Esophagus muscularis mucosa (tissue), 4 donors: ENCODE measurements at regions not wholly inside any gene's neighbourhood (a gene's known extent, or its start where the extent isn't known, plus 50 kb on each side); places are given as distances from the start of the nearest gene placed in this dataset.

Experiments used
- DNase-seq: peaks from one replicate; pipeline ENCODE4 v3.0.0-alpha.2; 2017; ENCODE audit errors: extremely low spot score
- H3K27ac ChIP-seq, 4 donors: fragments of 200-600 bp; sonication (generic); replicated peaks in 1 of 4; 1 replicate in 3 of 4; 2 replicates in 1 of 4; pipeline ENCODE4 v1.5.1; 2016 to 2019; ENCODE audit warnings: mild to moderate bottlenecking in 1 of 4
- H3K27me3 ChIP-seq, 4 donors: fragments of 200-600 bp; sonication (generic); one replicate each; pipeline versions ENCODE4 v1.5.1 to v1.6.0; 2016 to 2019
- H3K36me3 ChIP-seq, 4 donors: fragments of 200-600 bp; sonication (generic); one replicate each; pipeline ENCODE4 v1.5.1; 2016 to 2019
- H3K4me1 ChIP-seq, 4 donors: fragments of 200-600 bp; sonication (generic); one replicate each; pipeline ENCODE4 v1.5.1; 2016 to 2019
- H3K4me3 ChIP-seq, 4 donors: fragments of 200-600 bp; sonication (generic); 1 replicate in 2 of 4; 2 replicates in 2 of 4; pipeline ENCODE4 v1.5.1; 2016 to 2019; ENCODE audit warnings: mild to moderate bottlenecking in 4 of 4, moderate library complexity in 1 of 4
- H3K9me3 ChIP-seq, 4 donors: fragments of 200-600 bp; sonication (generic); 1 replicate in 3 of 4; 2 replicates in 1 of 4; pipeline ENCODE4 v1.5.1; 2016 to 2019
- EP300 ChIP-seq: sonication (generic); formaldehyde crosslinking; IDR thresholded peaks from one replicate; pipeline ENCODE4 v1.6.1; 2017; ENCODE audit warnings: antibody characterized with exemption
- POLR2A ChIP-seq: fragments of 450-650 bp; IDR thresholded peaks from one replicate; pipeline ENCODE4 v1.6.1; 2017; ENCODE audit warnings: antibody characterized with exemption, moderate library complexity, mild to moderate bottlenecking, low read depth
- POLR2AphosphoS5 ChIP-seq, 2 donors: sonication (generic); formaldehyde crosslinking; IDR thresholded peaks; one replicate each; pipeline ENCODE4 v1.6.1; 2017; ENCODE audit warnings: antibody characterized with exemption in 2 of 2
- WGBS: methylation state at CpG from one replicate; pipeline ENCODE4 v1.1.5; 2018; 5-methylcytosine and 5-hydroxymethylcytosine counted together
- intact Hi-C: fragments of 100-400 bp; cut with DNase I; formaldehyde crosslinking; loops from one replicate; pipeline ENCODE4 v1.15.1; 2023
- TF ChIP-seq, protein P1 (sequence below), 3 experiments: fragments of 200-600 bp in 2 of 3; fragments of 450-650 bp in 1 of 3; sonication (generic) in 2 of 3; IDR thresholded peaks; one replicate each; pipeline ENCODE4 v1.5.1; 2017 to 2019; ENCODE audit warnings: antibody characterized with exemption in 3 of 3, mild to moderate bottlenecking in 2 of 3, moderate library complexity in 1 of 3

DNA sequence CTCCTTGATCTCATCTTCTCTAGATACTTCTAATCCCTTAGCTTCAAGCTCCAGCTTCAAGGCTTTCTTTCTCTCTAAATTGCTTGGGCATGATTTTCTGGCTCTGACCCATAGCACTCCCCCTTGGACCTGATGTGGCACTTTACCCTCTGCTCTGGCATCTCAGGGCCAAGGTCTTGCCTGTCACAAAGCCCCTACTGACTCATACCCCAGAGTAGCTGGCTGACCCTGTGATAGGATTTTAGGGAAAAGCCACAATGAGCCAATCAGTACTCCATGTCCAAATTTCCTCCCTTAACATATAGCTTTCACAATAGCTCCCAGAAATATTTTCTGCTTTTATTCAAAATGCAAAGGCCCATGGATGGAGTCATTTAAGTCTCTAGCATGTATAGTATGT, 488.7 kb upstream of the SPRED2 start:
- TF ChIP-seq, protein P1, sequence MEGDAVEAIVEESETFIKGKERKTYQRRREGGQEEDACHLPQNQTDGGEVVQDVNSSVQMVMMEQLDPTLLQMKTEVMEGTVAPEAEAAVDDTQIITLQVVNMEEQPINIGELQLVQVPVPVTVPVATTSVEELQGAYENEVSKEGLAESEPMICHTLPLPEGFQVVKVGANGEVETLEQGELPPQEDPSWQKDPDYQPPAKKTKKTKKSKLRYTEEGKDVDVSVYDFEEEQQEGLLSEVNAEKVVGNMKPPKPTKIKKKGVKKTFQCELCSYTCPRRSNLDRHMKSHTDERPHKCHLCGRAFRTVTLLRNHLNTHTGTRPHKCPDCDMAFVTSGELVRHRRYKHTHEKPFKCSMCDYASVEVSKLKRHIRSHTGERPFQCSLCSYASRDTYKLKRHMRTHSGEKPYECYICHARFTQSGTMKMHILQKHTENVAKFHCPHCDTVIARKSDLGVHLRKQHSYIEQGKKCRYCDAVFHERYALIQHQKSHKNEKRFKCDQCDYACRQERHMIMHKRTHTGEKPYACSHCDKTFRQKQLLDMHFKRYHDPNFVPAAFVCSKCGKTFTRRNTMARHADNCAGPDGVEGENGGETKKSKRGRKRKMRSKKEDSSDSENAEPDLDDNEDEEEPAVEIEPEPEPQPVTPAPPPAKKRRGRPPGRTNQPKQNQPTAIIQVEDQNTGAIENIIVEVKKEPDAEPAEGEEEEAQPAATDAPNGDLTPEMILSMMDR (IDR thresholded peaks at IDR 0.05): no peak
- H3K36me3 ChIP-seq: no peaks in the 10 kb centered on the region
- no peaks in the 10 kb centered on the region for H3K27me3 ChIP-seq
- intact Hi-C loops: no loop called here
- H3K27ac ChIP-seq: no peak overlapping the region
- H3K4me3 ChIP-seq: no peak overlapping the region
- no peak for DNase-seq
- H3K4me1 ChIP-seq: no peaks in the 10 kb centered on the region
- H3K9me3 ChIP-seq: no peaks in the 10 kb centered on the region

DNA sequence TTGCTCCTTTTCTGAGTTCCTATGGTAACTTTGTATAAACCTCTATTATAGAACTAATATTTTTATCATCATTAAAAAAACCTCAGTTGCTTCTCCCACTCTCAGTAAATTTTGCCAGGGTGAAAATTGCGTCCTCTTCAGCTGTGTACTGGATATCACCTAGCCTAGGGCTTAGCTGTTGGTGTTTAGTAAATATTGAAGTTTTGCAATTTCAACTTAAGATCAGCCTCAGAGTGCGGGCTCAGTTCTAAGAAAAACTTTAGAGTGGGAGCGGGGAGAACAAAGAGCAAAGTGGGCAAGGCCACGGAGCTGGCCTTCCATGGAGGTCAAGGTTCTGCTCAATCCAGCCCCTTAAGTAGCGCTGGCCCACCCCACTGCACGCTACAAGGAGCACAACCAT, 488.3 kb upstream of the SPRED2 start:
- intact Hi-C loops: no loop called here
- WGBS: 90% methylated on average over 6 of the region's 6 CpGs
- Histone ChIP-seq H3K9me3 (no peaks in the 10 kb centered on the region), H3K27ac (no peak overlapping the region), H3K4me1 (no peaks in the 10 kb centered on the region), H3K4me3 (no peak overlapping the region), H3K36me3 (no peaks in the 10 kb centered on the region), H3K27me3 (no peaks in the 10 kb centered on the region)
- DNase-seq: no peak
- TF ChIP-seq, protein P1 (IDR thresholded peaks at IDR 0.05): no peak
- TF ChIP-seq POLR2A (no peak), POLR2AphosphoS5 (IDR thresholded peaks at IDR 0.05) (no peak), EP300 (no peak)

DNA sequence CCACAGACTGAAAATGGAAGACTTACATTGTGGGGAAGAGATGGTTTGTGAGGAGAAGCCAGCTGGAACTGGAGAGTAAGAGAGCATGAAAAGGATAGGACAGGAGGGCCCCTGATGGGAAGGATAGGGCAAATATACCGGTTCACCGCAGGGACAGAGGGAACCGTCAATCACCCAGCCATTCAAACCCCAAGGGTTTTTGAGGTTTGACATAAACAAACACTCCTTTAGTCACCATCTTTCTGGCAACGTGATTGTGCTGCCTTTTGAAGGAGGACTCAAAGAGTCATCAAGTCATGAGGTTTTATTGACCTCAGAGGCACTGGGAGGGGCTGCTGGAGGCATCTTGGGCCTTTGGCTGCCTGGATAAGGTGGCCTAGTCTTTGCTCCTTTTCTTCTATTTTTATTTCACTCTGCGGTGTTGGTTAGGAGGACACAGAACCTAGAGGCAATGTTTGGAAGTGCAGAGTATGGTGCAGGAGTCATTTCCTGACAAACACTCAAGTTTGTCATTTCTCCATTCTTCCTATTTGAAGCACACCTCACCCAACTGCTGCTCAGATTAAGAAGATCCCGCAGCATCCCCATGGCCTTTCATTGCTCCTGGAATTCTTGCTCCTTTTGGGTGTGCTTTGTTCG, 487.3 kb upstream of the SPRED2 start:
- Histone ChIP-seq H3K4me1 (no peaks in the 10 kb centered on the region), H3K9me3 (no peaks in the 10 kb centered on the region), H3K36me3 (no peaks in the 10 kb centered on the region), H3K27ac (no peak overlapping the region), H3K27me3 (no peaks in the 10 kb centered on the region), H3K4me3 (no peak overlapping the region)
- DNase-seq: no peak
- 75% methylated on average over 7 of the region's 7 CpGs for WGBS
- TF ChIP-seq EP300 (no peak), POLR2AphosphoS5 (IDR thresholded peaks at IDR 0.05) (no peak), POLR2A (no peak)
- TF ChIP-seq, protein P1 (IDR thresholded peaks at IDR 0.05): no peak
- intact Hi-C loops: no loop called here

DNA sequence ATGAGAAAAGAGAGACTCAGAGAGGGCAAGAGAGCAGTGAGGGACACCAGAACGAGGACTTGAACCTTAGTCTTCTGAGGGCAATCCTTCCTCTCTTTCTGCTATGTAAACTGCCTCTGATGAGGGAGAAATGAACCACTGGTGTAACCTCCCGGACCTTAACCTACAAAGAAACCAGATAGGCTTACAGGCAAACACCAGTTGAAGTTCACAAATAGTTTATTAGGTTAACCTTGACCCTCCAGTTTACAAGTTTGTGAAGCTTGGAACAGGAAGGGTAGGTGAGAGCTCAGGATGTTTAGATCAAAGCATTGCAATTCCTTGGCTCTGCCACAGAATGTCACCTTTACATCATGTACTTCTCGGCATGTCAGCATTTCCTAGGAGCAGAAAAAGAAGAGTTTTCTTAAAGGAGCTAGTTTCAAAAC, 486.4 kb upstream of the SPRED2 start:
- Histone ChIP-seq H3K4me1 (no peaks in the 10 kb centered on the region), H3K36me3 (no peaks in the 10 kb centered on the region), H3K9me3 (no peaks in the 10 kb centered on the region), H3K27me3 (no peaks in the 10 kb centered on the region), H3K27ac (no peak overlapping the region), H3K4me3 (no peak overlapping the region)
- 84% methylated on average over 3 of the region's 3 CpGs for WGBS
- TF ChIP-seq POLR2A (no peak), POLR2AphosphoS5 (IDR thresholded peaks at IDR 0.05) (no peak), EP300 (no peak)
- TF ChIP-seq, protein P1 (IDR thresholded peaks at IDR 0.05): no peak
- no peak for DNase-seq
- intact Hi-C loops: no loop called here

DNA sequence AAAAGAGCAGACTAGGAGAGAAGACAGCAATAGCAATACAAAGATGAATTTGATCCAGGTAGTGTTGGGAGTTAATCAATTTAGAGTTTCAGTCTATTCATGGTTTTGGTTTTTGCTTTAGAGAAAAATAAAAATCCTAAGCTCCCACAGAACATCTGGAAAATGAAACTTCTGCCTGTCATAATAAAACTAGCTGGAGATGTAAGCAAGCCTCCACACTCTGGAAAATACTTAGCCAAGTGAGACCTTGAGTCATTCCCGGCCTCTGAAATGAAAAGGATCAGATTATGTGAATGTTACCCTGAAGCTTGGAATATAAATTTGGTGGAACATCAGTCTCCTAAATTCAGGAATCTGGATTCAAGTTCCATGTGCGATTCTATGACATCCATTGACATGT, 485.6 kb upstream of the SPRED2 start:
- 49% methylated on average over 2 of the region's 2 CpGs for WGBS
- Histone ChIP-seq H3K27me3 (no peaks in the 10 kb centered on the region), H3K4me3 (no peak overlapping the region), H3K36me3 (no peaks in the 10 kb centered on the region), H3K9me3 (no peaks in the 10 kb centered on the region), H3K27ac (no peak overlapping the region), H3K4me1 (no peaks in the 10 kb centered on the region)
- TF ChIP-seq POLR2AphosphoS5 (IDR thresholded peaks at IDR 0.05) (no peak), POLR2A (no peak), EP300 (no peak)
- TF ChIP-seq, protein P1 (IDR thresholded peaks at IDR 0.05): no peak
- no peak for DNase-seq
- intact Hi-C loops: no loop called here
